ENCODE measurements at regions not wholly inside any gene's neighbourhood (a gene's known extent, or its start where the extent isn't known, plus 50 kb on each side); places are given as distances from the start of the nearest gene placed in this dataset.

DNA sequence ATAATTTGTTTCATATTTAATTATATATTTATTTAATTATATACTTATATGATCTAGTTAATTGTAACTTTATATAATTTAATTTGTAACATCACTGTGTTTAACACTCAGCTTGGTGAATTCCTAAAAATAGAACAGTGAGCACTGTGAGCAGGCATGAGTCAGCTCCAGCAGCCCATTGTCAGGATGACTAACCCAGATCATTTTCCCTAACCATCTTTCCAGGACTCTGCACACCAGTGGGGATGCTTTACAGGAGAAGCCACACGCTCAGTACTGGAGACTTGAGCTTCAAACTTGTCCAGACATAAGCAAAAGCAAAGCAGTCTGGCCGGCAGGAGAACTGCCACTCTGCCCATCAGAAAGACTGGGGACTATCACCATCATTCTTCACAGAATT is 446.2 kb upstream of the TRPC7 start:
- DNase-seq (ENCODE audit: low spot score in 2 of 2): no peak
- TF ChIP-seq POLR2A (IDR thresholded peaks at IDR 0.05): no peak
- TF ChIP-seq EP300 (IDR thresholded peaks at IDR 0.05): no peak
- no peak for TF ChIP-seq CTCF (IDR thresholded peaks at IDR 0.05)
- H3K27me3 ChIP-seq: no peaks in the 10 kb centered on the region
- WGBS, 2 donors: 64 to 71% methylated on average over 2 of the region's 2 CpGs
- H3K36me3 ChIP-seq: no peaks in the 10 kb centered on the region
- H3K27ac ChIP-seq: no peak overlapping the region
- H3K9me3 ChIP-seq: no peaks in the 10 kb centered on the region
- H3K4me1 ChIP-seq: no peaks in the 10 kb centered on the region
- no peak overlapping the region for H3K4me3 ChIP-seq

GRCh38 chr5:136811086-136811485 is 445.7 kb upstream of the TRPC7 start:
- H3K27ac ChIP-seq: no peak overlapping the region

DNA sequence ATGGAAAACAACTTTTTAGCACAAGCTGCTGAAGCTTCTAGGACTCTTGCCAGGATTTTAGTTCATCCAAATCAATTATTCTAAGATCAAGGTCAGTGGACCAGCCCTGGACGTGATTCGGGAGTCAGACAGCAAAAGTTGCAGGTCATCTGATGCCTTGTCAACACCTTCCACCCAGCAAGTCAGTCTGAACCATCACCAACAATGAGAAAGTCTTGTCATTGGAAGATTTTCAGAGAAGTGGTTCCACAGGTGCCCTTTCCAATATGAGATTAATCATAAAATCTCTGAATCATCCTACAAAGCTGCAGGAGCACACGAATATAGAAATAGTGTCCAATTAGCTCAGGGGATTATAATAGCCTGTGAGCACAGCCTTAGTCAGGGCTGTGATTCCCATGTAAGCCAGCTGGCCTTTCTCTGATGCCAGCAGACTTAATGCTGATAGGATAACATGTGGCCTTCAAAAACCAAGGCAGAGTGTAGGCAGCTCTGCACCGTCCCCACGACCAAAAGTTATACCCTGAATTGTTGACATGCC is 445.0 kb upstream of the TRPC7 start:
- TF ChIP-seq EP300 (IDR thresholded peaks at IDR 0.05) (no peak), POLR2A (IDR thresholded peaks at IDR 0.05) (no peak), CTCF (IDR thresholded peaks at IDR 0.05) (no peak)
- H3K4me1 ChIP-seq: no peaks in the 10 kb centered on the region
- no peaks in the 10 kb centered on the region for H3K27me3 ChIP-seq
- H3K9me3 ChIP-seq: no peaks in the 10 kb centered on the region
- no peak for DNase-seq (ENCODE audit: low spot score in 2 of 2)
- no peak overlapping the region for H3K27ac ChIP-seq
- no peaks in the 10 kb centered on the region for H3K36me3 ChIP-seq
- 61 to 74% methylated on average over 5 of the region's 5 CpGs for WGBS, 2 donors
- no peak overlapping the region for H3K4me3 ChIP-seq

More at GRCh38 chr5:136811086-136811485, 445.7 kb upstream of the TRPC7 start:
- H3K9me3 ChIP-seq: no peaks in the 10 kb centered on the region
- no peak for TF ChIP-seq CTCF (IDR thresholded peaks at IDR 0.05)
- no peak for TF ChIP-seq EP300 (IDR thresholded peaks at IDR 0.05)
- TF ChIP-seq POLR2A (IDR thresholded peaks at IDR 0.05): no peak
- H3K27me3 ChIP-seq: no peaks in the 10 kb centered on the region
- H3K36me3 ChIP-seq: no peaks in the 10 kb centered on the region
- WGBS, 2 donors: 50 to 52% methylated on average over 3 of the region's 3 CpGs
- no peak overlapping the region for H3K4me3 ChIP-seq
- H3K4me1 ChIP-seq: no peaks in the 10 kb centered on the region
- no peak for DNase-seq (ENCODE audit: low spot score in 2 of 2)

- Histone ChIP-seq H3K9me3 (no peaks in the 10 kb centered on the region), H3K27me3 (no peaks in the 10 kb centered on the region), H3K4me3 (no peak overlapping the region), H3K27ac (no peak overlapping the region), H3K36me3 (no peaks in the 10 kb centered on the region), H3K4me1 (no peaks in the 10 kb centered on the region)
- TF ChIP-seq CTCF (IDR thresholded peaks at IDR 0.05): no peak
- TF ChIP-seq EP300 (IDR thresholded peaks at IDR 0.05): no peak
- no peak for TF ChIP-seq POLR2A (IDR thresholded peaks at IDR 0.05)
- WGBS, 2 donors: 79 to 80% methylated on average over 1 of the region's 1 CpG
- no peak for DNase-seq (ENCODE audit: low spot score in 2 of 2)
These were observed 444.0 kb upstream of the TRPC7 start for GRCh38 chr5:136809382-136809781.

DNA sequence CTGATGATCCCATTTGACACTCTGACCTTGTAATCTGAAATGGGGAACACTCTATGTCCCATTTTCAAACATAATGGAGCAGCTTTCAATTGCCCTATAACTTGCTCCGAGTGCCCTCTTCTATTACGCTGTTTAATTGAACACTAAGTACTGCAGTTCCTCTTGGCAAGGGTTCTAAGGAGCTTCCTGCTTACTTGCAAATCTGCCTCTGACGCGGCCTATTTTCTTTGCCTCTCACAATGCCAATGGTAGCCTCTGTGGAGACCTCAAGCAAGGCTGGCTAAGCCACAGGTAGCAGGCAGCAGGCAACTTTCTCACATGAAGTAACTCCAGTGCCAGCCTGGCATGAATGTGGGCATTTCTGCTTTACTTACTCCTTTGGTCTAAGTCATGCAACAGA is 443.4 kb upstream of the TRPC7 start:
- 81 to 85% methylated on average over 4 of the region's 4 CpGs for WGBS, 2 donors
- Histone ChIP-seq H3K4me1 (no peaks in the 10 kb centered on the region), H3K36me3 (no peaks in the 10 kb centered on the region), H3K9me3 (no peaks in the 10 kb centered on the region), H3K27ac (no peak overlapping the region), H3K27me3 (no peaks in the 10 kb centered on the region), H3K4me3 (no peak overlapping the region)
- no peak for TF ChIP-seq POLR2A (IDR thresholded peaks at IDR 0.05)
- TF ChIP-seq EP300 (IDR thresholded peaks at IDR 0.05): no peak
- TF ChIP-seq CTCF (IDR thresholded peaks at IDR 0.05): no peak
- no peak for DNase-seq (ENCODE audit: low spot score in 2 of 2)

Data from tibial nerve (tissue), 4 donors.